ENCODE measurements at regions not wholly inside any gene's neighbourhood (a gene's known extent, or its start where the extent isn't known, plus 50 kb on each side); places are given as distances from the start of the nearest gene placed in this dataset.

GRCh38 chr5:125142458-125142857 lies 396.0 kb upstream of the ZNF608 start:
- no peak for DNase-seq (ENCODE audit: low read depth, low spot score)
- in situ Hi-C loops (cut with HindIII; ENCODE audit: low pct_unique_long_range_greater_than_20kb, low sequenced_read_pairs), result no loop called here

DNA sequence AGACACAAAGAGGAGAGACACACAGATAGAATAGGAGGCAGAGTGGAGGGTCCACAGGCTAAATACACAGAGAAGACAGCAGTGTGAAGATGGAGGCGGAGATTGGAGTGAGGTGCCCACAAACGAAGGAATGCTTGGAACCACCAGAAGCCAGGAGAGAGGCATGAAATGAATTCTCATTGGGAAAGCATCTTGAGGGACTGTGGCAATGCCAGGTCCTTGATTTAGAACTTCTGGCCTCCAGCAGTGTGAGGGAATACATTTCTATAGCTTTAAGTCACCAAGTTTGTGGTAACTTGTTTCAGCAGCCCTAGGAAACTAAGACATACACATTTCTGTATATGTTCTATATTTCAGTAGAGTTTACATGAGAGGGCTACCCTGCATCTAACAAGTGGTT lies 396.6 kb upstream of the ZNF608 start:
- no peak for DNase-seq (ENCODE audit: low read depth, low spot score)
- in situ Hi-C loops (cut with HindIII; ENCODE audit: low pct_unique_long_range_greater_than_20kb, low sequenced_read_pairs), result no loop called here

DNA sequence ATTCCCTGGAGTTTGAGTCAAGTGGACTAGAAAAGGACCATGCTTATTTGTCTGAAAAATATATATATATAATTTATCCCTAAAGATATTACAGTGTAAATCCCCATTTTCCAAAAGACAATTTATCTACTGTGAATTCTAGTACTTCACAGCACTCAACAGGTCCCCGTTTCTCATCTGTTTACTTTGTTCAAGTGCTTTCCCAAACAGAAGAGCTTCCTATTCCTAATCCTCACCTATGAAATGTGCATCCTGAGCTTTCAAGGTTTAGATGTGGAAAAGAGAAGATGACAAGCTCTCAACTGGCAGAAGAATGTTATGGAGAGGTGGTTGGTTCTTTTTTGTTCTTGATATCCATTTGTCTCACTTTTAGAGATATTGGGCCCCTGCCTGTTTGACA lies 401.6 kb upstream of the ZNF608 start:
- in situ Hi-C loops (cut with HindIII; ENCODE audit: low pct_unique_long_range_greater_than_20kb, low sequenced_read_pairs), result no loop called here
- DNase-seq (ENCODE audit: low read depth, low spot score), result no peak

DNA sequence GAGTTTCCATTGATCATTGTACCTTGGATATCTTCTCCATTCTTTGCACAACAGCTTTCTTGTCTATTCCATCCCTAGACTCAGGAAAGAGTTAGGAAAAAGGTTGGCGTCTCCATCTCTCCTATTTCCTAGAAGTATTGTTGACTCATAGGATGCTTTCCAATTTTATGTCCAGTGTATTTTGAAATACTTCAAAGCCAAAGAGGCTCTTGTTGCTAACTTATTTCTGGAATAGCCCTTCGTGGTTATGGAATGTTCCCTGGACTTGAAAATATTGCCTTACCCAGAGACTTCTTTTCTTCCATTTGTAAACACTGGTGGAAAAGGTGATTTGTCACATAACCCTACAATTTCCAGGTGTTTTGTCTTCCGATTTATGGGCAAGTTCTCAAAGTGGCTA lies 402.3 kb upstream of the ZNF608 start:
- no peak for DNase-seq (ENCODE audit: low read depth, low spot score)
- in situ Hi-C loops (cut with HindIII; ENCODE audit: low pct_unique_long_range_greater_than_20kb, low sequenced_read_pairs), result no loop called here

GRCh38 chr5:125149110-125149509 lies 402.7 kb upstream of the ZNF608 start:
- no peak for DNase-seq (ENCODE audit: low read depth, low spot score)
- in situ Hi-C loops (cut with HindIII; ENCODE audit: low pct_unique_long_range_greater_than_20kb, low sequenced_read_pairs), result no loop called here

GRCh38 chr5:125149527-125149926 lies 403.1 kb upstream of the ZNF608 start:
- in situ Hi-C loops (cut with HindIII; ENCODE audit: low pct_unique_long_range_greater_than_20kb, low sequenced_read_pairs), result no loop called here
- no peak for DNase-seq (ENCODE audit: low read depth, low spot score)

- no peak for DNase-seq (ENCODE audit: low read depth, low spot score)
- in situ Hi-C loops (cut with HindIII; ENCODE audit: low pct_unique_long_range_greater_than_20kb, low sequenced_read_pairs), result no loop called here
Observed at GRCh38 chr5:125150041-125150669, 403.7 kb upstream of the ZNF608 start.

DNA sequence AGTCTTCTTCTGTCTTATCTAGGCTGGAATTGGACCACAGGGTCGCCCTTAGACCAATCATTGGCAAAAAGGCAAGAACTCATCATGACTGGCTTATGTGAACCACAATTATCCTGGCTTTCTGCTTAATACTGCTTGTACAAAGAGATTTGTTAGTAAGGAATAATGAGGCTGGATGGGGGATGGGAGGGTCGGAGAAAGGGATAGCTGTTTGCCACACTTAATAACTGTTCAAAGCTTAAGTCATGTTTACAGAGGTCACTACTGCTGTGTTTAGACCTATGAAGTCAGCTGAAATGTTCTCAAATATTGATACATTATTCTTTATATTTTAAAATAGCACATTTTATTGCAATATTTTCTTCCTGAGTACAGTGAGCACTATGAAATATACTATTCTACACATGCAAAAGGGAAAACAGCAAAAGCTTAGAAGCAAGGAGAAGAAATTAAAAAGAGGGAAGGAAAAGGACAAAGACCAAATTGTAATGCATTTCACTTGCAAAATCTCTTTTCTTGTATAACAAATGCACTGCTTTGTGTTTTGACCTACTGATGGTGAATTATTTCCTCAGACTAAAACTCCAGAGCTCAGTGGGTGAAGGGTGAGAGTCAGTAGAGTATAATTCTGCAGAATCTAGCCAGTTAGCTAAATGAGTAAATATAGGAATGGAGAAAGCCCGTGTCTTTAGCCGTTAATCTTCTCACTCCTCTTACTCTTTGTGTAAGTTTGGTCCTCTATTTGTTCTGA lies 404.9 kb upstream of the ZNF608 start:
- peak; percentile 68 for DNase-seq (ENCODE audit: low read depth, low spot score)
- in situ Hi-C loops (cut with HindIII; ENCODE audit: low pct_unique_long_range_greater_than_20kb, low sequenced_read_pairs), result no loop called here

DNA sequence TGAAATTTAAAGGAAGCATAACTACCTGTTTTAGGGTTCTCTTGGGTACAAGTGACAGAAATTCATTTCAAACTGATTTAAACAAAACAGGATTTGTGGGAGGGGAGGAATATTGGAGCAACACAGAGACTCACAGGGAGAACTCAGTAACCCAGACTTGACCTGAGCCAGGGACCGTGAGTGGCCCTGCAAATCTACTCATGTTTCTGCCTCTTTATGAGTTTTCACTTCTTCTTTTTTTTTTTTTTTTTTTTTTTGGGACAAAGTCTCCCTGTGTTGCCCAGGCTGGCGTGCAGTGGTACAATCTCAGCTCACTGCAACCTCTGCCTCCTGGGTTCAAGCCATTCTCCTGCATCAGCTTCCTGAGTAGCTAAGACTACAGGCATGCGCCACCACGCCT lies 405.6 kb upstream of the ZNF608 start:
- DNase-seq (ENCODE audit: low read depth, low spot score), result no peak
- in situ Hi-C loops (cut with HindIII; ENCODE audit: low pct_unique_long_range_greater_than_20kb, low sequenced_read_pairs), result no loop called here

- in situ Hi-C loops (cut with HindIII; ENCODE audit: low pct_unique_long_range_greater_than_20kb, low sequenced_read_pairs), result no loop called here
- no peak for DNase-seq (ENCODE audit: low read depth, low spot score)
Observed at GRCh38 chr5:125152461-125153189, 406.2 kb upstream of the ZNF608 start.

DNA sequence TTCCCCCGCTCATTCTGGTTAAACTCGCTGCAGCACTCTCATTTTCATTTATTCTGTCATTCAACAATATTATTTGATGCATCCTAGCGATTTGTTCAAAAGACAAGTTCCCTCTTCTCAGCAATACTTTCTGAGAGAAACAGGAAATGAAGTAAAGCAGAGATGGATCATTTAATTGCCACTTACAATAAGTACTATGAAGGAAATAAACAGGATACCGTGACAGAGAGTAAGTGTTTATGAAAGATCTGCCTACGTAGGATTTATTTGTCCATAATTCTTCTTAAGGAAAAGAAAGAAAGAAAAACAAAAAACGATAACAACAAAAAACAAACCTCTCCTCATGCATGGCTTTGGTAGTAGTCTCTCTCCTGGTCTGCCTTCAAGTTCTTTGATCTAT lies 406.8 kb upstream of the ZNF608 start:
- no peak for DNase-seq (ENCODE audit: low read depth, low spot score)
- in situ Hi-C loops (cut with HindIII; ENCODE audit: low pct_unique_long_range_greater_than_20kb, low sequenced_read_pairs), result no loop called here

GRCh38 chr5:125154301-125155110 lies 408.1 kb upstream of the ZNF608 start:
- in situ Hi-C loops (cut with HindIII; ENCODE audit: low pct_unique_long_range_greater_than_20kb, low sequenced_read_pairs), result no loop called here
- no peak for DNase-seq (ENCODE audit: low read depth, low spot score)

DNA sequence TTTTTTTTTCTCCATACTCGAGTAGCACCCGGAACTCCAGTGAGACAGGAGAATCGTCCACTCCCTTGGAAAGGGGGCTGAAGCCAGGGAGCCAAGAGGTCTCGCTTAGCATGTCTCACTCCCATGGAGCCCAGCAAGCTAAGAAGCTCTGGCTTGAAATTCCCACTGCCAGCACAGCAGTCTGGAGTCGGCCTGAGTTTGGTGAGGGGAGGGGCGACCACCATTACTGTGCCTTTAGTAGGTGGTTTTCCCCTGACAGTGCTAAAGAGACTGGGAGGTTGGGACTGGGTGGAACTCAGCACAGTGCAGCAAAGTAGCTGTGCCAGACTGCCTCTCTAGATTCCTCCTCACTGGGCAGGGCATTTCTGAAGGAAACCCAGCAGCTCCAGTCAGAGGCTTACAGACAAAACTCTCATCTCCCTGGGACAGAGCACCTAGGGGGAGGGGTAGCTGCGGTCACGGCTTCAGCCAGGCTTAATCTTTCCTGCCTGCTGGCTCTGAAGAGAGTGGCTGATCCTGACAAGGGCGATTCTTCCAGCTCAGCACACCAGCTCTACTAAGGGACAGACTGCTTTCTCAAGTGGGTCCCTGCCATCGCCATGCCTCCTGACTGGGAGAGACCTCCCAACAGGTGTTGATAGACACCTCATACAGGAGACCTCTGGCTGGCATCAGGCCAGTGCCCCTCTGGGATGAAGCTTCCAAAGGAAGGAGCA lies 414.5 kb upstream of the ZNF608 start:
- DNase-seq (ENCODE audit: low read depth, low spot score), result no peak
- in situ Hi-C loops (cut with HindIII; ENCODE audit: low pct_unique_long_range_greater_than_20kb, low sequenced_read_pairs), result no loop called here

GRCh38 chr5:125162714-125163113 lies 416.3 kb upstream of the ZNF608 start:
- no peak for DNase-seq (ENCODE audit: low read depth, low spot score)
- in situ Hi-C loops (cut with HindIII; ENCODE audit: low pct_unique_long_range_greater_than_20kb, low sequenced_read_pairs), result no loop called here

DNA sequence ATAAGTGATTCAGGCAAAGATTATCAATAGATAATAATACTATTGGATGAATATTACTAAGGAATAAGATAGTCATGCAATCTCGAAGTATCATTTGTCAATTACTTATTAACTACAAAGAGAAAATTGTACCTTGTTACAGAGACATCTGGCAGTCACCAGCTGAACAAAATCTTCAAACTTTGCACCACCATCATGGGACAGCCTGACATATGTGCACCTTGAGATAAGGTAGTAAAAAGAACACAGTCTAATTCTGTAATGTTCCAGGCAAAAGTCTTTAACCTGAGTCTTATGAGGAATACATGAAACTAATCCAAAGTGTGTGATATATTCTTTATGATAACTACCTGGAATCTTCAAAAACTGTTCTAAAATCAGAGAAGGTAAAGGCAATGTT lies 423.0 kb upstream of the ZNF608 start:
- in situ Hi-C loops (cut with HindIII; ENCODE audit: low pct_unique_long_range_greater_than_20kb, low sequenced_read_pairs), result no loop called here
- no peak for DNase-seq (ENCODE audit: low read depth, low spot score)

DNA sequence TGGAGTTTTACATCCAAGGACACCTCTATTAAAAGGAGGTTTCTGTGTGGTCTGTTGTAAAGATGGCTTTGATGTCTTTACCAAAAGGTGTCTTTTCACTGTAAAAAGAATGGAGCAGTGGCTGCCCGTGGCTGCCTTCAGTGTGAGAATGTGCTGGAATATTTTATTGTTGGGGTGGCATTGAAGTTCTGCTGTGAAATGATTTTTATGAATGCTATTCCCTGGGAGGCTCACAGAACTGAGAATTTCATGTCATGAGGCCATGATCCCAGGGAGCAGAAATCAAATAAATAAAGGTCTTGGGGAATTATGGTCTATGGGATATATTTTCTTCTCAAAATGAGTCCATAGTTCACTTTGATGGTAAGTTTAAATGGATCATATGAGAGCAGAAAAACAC lies 425.2 kb upstream of the ZNF608 start:
- in situ Hi-C loops (cut with HindIII; ENCODE audit: low pct_unique_long_range_greater_than_20kb, low sequenced_read_pairs), result no loop called here
- DNase-seq (ENCODE audit: low read depth, low spot score), result no peak

GRCh38 chr5:125175348-125176004 lies 429.0 kb upstream of the ZNF608 start:
- in situ Hi-C loops (cut with HindIII; ENCODE audit: low pct_unique_long_range_greater_than_20kb, low sequenced_read_pairs), result no loop called here
- no peak for DNase-seq (ENCODE audit: low read depth, low spot score)
